NCI-H146 (cell line): ENCODE measurements at regions not wholly inside any gene's neighbourhood (a gene's known extent, or its start where the extent isn't known, plus 50 kb on each side); places are given as distances from the start of the nearest gene placed in this dataset.
"Not testable (repeated sequence)": the region's sequence is repeated elsewhere in the genome, so short reads cannot be mapped to it uniquely, and the experiment has no call there.

Experiments
- DNase-seq: peaks from one replicate; lab custom pipeline; 2025; lab: John Stamatoyannopoulos, UW

GRCh38 chr5:176144508-176144907 is 93.7 kb upstream of the SIMC1 start:
- DNase-seq = no peak

DNA sequence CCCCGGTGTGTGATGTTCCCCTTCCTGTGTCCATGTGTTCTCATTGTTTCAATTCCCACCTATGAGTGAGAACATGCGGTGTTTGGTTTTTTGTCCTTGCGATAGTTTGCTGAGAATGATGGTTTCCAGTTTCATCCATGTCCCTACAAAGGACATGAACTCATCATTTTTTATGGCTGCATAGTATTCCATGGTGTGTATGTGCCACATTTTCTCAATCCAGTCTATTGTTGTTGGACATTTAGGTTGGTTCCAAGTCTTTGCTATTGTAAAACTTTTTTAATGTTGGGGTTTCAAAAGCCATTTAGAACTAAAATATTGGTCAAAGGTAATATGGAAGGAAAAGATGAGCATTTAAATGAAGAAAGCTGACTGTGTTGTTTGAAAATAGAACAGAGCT is 88.3 kb upstream of the SIMC1 start:
- not testable (repeated sequence) for DNase-seq

- DNase-seq = no peak
These were observed 86.9 kb upstream of the SIMC1 start for GRCh38 chr5:176151281-176151680.

GRCh38 chr5:176152191-176152929 is 85.9 kb upstream of the SIMC1 start:
- DNase-seq = no peak

- DNase-seq = no peak
These were observed 85.3 kb upstream of the SIMC1 start for GRCh38 chr5:176152930-176153311.

- DNase-seq = no peak
These were observed 84.5 kb upstream of the SIMC1 start for GRCh38 chr5:176153741-176154140.

DNA sequence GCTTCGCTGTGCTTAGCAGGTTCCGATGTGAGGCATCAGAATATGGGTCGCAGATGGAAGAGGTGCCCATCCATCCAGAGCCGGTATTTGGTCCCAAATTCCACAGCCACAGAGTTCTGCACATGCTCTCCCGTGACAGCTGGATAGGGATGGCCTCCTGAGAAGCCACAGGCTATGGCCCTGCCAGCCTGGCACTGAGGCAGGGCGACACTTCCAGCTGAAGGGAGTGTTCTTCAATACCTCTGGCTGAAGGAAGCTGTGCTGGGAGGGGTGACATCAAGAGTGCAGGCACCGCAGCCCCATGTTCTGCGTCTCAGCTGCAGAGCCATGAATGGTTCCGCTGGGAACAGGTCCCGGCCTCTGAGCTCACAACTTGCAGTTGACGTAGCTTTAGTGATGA is 83.4 kb upstream of the SIMC1 start:
- no peak for DNase-seq

DNA sequence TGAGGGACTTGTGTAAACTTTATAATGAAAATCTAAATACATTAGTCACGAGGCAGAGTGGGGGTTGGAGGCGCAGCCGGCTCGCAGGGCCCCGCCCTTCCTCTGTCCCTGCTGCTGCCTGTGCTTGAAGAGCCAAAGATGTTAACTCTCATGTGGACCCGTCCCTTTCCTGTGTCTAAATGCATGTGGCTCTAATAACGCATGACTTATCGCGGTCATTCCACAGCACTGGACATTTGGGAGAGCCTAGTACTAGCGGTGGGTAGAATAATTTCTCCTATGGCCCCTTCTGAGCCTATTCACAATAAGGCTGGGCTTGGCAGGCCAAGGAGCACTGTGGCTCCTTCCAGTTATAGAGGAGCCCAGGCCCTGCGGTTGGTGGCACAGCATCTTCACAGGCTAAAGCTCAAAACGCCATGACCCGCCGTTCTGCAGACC is 82.3 kb upstream of the SIMC1 start:
- no peak for DNase-seq

GRCh38 chr5:176157656-176158055 is 80.6 kb upstream of the SIMC1 start:
- DNase-seq = no peak

- DNase-seq = no peak
These were observed 76.8 kb upstream of the SIMC1 start for GRCh38 chr5:176161431-176161830.

DNA sequence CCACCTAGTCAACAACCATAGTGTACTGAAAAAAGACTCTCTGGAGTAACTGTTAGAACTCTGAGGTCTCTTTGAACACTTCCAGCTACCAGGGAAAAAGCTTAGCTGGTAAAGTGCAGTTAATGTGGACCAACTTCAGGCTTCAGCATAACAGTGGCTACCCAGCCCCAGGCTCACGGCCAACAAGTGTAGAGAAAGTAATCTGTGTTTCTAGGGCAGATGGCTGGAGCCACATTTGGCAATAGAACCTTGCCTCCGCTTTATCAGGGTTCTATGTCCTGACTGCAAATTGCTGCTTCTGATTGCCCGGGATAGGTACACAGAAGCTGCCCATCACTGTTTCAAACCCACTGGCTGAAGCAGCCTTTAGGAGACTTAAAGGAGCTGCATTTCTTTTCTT is 76.0 kb upstream of the SIMC1 start:
- no peak for DNase-seq

GRCh38 chr5:176162888-176163287 is 75.3 kb upstream of the SIMC1 start:
- no peak for DNase-seq

GRCh38 chr5:176166427-176166826 is 71.8 kb upstream of the SIMC1 start:
- DNase-seq = no peak

GRCh38 chr5:176167800-176168199 is 70.4 kb upstream of the SIMC1 start:
- peak; percentile 34 for DNase-seq

DNA sequence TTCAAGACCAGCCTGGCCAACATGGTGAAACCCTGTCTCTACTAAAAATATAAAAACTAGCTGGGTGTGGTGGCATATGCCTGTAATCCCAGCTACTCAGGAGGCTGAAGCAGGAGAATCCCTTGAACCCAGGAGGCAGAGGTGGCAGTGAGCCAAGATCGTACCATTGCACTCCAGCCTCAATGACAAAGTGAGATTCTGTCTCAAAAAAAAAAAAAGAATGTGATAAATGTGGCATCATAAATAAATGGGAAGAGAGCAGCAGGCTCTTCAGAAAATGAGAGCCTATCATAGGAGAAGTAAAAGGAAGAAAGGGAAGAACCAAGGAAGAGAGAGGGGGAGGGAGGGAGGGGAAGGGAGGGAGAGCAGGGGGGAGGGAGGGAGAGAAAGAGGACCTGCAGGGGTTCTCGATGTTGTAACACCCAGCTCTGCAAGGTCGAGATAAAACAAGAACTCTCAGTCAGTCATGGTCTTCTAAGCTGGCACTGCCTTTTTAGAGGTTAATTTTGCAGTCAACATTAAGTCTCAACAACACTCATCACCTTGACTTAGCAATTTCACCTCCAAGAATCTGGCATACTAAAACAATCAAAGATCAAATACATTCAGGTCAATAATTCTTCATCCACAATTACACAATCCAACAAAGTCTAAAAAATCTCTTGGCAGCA is 68.7 kb upstream of the SIMC1 start:
- no peak for DNase-seq

- DNase-seq = no peak
These were observed 68.1 kb upstream of the SIMC1 start for GRCh38 chr5:176170084-176170483.

DNA sequence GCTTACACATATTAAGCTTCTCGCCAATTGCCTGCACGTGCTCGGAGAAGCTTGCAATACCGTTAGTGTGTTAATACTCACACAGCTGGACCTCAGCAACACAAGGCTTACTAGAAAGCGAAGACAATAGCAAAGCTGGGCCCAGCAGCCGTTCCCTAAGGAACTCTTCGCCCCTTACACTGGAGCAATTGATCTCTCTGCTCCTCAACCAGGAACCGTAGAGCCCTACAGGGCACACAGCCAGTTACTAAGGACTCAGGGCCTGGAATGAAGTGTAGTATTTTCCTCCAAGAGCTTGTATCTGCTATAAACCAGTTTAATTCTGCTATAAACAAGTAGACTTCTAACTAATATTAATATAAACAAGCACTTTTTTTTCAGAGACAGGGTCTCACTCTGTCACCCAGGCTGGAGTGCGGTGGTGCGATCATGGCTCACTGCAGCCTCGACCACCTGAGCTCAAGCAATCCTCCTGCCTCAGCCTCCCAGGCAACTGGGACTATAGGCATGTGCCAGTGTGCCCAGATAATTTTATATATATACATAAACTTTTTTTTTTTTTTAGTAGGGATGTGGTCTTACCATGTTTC is 67.0 kb upstream of the SIMC1 start:
- no peak for DNase-seq

DNA sequence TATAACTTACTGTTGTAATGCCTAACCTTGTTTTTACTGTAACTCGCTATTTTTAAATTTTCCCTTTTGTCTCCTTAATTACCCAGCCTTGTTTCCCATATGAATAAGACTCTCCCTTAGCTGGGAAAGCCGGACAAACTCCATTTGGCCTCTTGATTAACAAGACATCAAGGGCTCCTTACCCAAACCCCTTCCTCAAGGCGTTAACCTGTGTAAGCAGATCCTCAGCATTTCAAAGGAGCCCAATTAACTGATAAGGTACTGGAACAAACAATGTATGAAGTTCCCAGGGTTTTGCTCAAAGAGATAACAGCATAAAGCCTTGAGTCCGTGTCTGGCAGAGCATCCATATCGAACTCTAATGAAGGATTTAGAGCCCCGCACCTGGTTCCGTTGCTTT is 66.0 kb upstream of the SIMC1 start:
- DNase-seq = no peak

GRCh38 chr5:176173647-176174046 is 64.6 kb upstream of the SIMC1 start:
- DNase-seq = no peak

DNA sequence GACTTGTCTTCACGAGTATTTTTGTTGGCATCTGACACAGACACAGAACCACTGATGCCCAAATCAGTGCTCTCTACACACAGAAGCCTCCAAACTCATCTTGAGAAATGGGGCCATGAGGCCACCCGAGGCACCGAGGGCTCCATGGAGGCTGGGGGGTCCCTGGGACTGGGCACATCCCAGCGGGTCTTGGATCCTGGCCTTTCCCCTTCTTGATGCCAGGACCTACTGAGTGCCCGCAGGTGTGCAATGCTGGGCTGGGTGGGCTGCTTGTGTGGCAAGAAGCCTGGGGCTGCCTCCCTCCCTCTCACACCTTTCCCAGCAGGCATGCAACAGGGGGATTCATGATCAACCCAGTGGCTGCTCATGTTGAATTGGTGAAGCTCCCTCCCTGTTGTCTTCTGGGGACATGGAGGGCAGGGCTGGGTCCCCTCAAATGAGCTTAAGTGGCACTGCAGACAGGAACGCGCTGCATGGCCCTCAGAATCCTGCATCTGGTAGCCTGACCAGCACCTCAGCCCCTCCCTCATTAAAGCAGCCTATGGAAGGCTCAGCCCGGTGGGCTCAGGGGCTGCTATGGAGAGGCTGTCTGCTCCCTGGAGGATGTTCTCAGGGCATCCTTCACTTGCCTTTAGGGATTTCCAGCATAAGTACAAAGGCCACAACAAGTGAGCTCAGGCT is 63.7 kb upstream of the SIMC1 start:
- DNase-seq = no peak

- DNase-seq = no peak
These were observed 62.9 kb upstream of the SIMC1 start for GRCh38 chr5:176175101-176175852.

DNA sequence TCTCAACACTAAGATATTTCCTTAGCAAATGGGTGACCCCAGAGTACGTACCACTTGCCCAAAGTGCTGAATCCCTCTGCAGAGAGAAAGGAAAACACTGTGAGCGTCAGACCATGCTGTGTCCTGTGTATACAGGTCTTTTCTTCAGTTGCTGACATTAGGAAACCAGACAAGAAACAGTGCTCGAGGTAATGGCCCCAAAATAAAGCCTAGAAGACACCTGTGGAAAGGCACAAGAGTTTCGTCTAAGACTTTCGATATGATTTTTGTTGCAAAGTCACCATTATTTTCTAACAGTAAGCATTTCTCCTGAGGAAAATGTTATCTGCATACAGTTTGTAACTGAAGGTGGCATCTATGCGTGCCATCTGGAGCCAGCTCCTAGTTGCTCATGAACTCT is 62.0 kb upstream of the SIMC1 start:
- DNase-seq = no peak
